Spleen (tissue), 7 donors: ENCODE measurements at regions not wholly inside any gene's neighbourhood (a gene's known extent, or its start where the extent isn't known, plus 50 kb on each side); places are given as distances from the start of the nearest gene placed in this dataset.

ENCODE experiments used
- CTCF ChIP-seq, 11 experiments: fragments of 200-600 bp in 7 of 11; fragments of 450-650 bp in 4 of 11; sonication (generic) in 4 of 11; IDR thresholded peaks in 8 of 11; conservative IDR thresholded peaks in 3 of 11; 1 replicate in 7 of 11; 2 replicates in 4 of 11; pipeline versions ENCODE4 v1.4.0 to v1.8.0; 2016 to 2021; ENCODE audit warnings: antibody characterized with exemption in 11 of 11, inconsistent platforms in 4 of 11, mild to moderate bottlenecking in 1 of 11
- POLR2A ChIP-seq, 3 donors: fragments of 450-650 bp; IDR thresholded peaks; one replicate each; pipeline ENCODE4 v1.5.1; 2017; ENCODE audit warnings: antibody characterized with exemption in 3 of 3, mild to moderate bottlenecking in 1 of 3
- donor health status: DM: no; HTN: no; CAD: no; lungs with moderate emphysema.
- donor health status: DM: no; HTN: no; CAD: no.
- donor health status: DM: no; HTN: no; CAD: no.

- no peak for TF ChIP-seq CTCF (IDR thresholded peaks at IDR 0.05 in 8 of 11, conservative IDR thresholded peaks at IDR 0.05 in 3 of 11)
- no peak for TF ChIP-seq POLR2A (IDR thresholded peaks at IDR 0.05)
Observed at GRCh38 chr13:29679396-29680053, 84.0 kb upstream of the SLC7A1 start.
